Epithelial cell of esophagus (primary cell): ENCODE measurements at regions not wholly inside any gene's neighbourhood (a gene's known extent, or its start where the extent isn't known, plus 50 kb on each side); places are given as distances from the start of the nearest gene placed in this dataset.
A peak's percentile ranks its signal among the peaks of the same experiment; 100 is the strongest.

ENCODE experiments used
- DNase-seq: peaks from one replicate; pipeline ENCODE4 v3.0.0; 2010; ENCODE audit warnings: low read depth
- H3K4me3 ChIP-seq: 2 replicates; pipeline ENCODE4 v1.5.1; 2011; ENCODE audit warnings: mild to moderate bottlenecking, low read length, control low read depth
- CTCF ChIP-seq: IDR thresholded peaks from 2 replicates; pipeline ENCODE4 v1.5.1; 2011; ENCODE audit warnings: low read depth, mild to moderate bottlenecking, low read length, control low read depth, inconsistent platforms; ENCODE audit not compliant: insufficient read depth; ENCODE audit errors: missing control alignments

GRCh38 chr6:10465629-10466499 lies 51.0 kb upstream of the TFAP2A start:
- no peak overlapping the region for H3K4me3 ChIP-seq
- TF ChIP-seq CTCF: peak; percentile 76
- peak; percentile 75 for DNase-seq
